Lung (tissue), 11 donors: ENCODE measurements at regions not wholly inside any gene's neighbourhood (a gene's known extent, or its start where the extent isn't known, plus 50 kb on each side); places are given as distances from the start of the nearest gene placed in this dataset.

Source experiments
- ATAC-seq: fragments of 200-7000 bp; cut with Tn5 transposase; one replicate; pipeline ENCODE4 v1.9.1; 2020; ENCODE audit warnings: moderate number of reproducible peaks; ENCODE audit not compliant: insufficient read depth, low FRiP score
- DNase-seq, 3 donors: peaks; one replicate each; pipeline ENCODE4 v3.0.0-alpha.2; 2013 to 2017
- H3K27ac ChIP-seq, 2 donors: one replicate each; pipeline ENCODE4 v1.5.1; 2013; ENCODE audit warnings: mild to moderate bottlenecking in 2 of 2, moderate library complexity in 2 of 2, control low read depth in 1 of 2, inconsistent platforms in 1 of 2, low read depth in 1 of 2, low read length in 1 of 2
- H3K27me3 ChIP-seq, 3 donors: one replicate each; pipeline ENCODE4 v1.5.1; 2013; ENCODE audit warnings: low read length in 2 of 3; ENCODE audit not compliant: control insufficient read depth in 3 of 3, insufficient read depth in 3 of 3
- H3K36me3 ChIP-seq, 4 donors: one replicate each; pipeline ENCODE4 v1.5.1; 2013; ENCODE audit warnings: low read length in 4 of 4, mild to moderate bottlenecking in 1 of 4, moderate library complexity in 1 of 4; ENCODE audit not compliant: control insufficient read depth in 4 of 4, insufficient read depth in 4 of 4
- H3K4me1 ChIP-seq, 5 donors: one replicate each; pipeline ENCODE4 v1.5.1; 2013; ENCODE audit warnings: low read length in 5 of 5, mild to moderate bottlenecking in 2 of 5, moderate library complexity in 1 of 5; ENCODE audit not compliant: control insufficient read depth in 5 of 5, insufficient read depth in 5 of 5
- H3K4me3 ChIP-seq: one replicate; pipeline ENCODE4 v1.5.1; 2013; ENCODE audit warnings: mild to moderate bottlenecking, control low read depth, moderate library complexity
- H3K9ac ChIP-seq, 2 donors: one replicate each; pipeline ENCODE4 v1.5.1; 2013; ENCODE audit warnings: low read length in 2 of 2, control low read depth in 1 of 2; ENCODE audit not compliant: insufficient read depth in 1 of 2
- H3K9me3 ChIP-seq, 4 donors: one replicate each; pipeline ENCODE4 v1.5.1; 2013; ENCODE audit warnings: low read length in 3 of 4, mild to moderate bottlenecking in 1 of 4, moderate library complexity in 1 of 4; ENCODE audit not compliant: control insufficient read depth in 4 of 4, insufficient read depth in 3 of 4
- WGBS, 2 donors: extraction: QIAGEN DNeasy Blood & Tissue Kit; methylation state at CpG; one replicate each; pipeline ENCODE4 v1.1.7; 2013; 5-methylcytosine and 5-hydroxymethylcytosine counted together
- TF ChIP-seq, protein P1 (sequence below): IDR thresholded peaks from 2 replicates; pipeline ENCODE4 v1.5.1; 2012; ENCODE audit warnings: mild to moderate bottlenecking; ENCODE audit errors: control extremely low read depth, extremely low read depth
- donor health status: control.
- donor health status: control.
- donor health status: Bipolar disorder and iron deficiency.
- donor health status: healthy.
- donor health status: DM: yes; HTN: yes; CAD: no.

DNA sequence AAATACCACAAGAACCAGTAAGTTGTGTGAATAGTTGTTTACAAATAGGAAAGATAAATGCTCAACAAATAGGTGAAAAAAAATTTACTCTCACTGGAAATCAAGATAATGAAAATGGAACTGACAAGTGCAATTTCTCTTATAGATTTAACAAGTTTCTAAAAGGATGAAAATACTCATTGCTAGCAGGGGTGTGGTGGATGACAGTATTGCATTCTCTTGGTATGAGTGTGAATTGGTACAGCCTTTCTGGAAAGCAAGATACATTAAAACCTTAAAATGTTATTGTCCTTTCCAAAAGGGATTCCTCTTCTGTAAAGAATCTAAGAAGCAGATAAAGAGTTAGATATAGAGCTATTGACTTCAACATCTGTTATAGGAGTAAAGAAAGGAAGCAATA, 240.0 kb upstream of the RPS6KA3 start:
- TF ChIP-seq, protein P1, sequence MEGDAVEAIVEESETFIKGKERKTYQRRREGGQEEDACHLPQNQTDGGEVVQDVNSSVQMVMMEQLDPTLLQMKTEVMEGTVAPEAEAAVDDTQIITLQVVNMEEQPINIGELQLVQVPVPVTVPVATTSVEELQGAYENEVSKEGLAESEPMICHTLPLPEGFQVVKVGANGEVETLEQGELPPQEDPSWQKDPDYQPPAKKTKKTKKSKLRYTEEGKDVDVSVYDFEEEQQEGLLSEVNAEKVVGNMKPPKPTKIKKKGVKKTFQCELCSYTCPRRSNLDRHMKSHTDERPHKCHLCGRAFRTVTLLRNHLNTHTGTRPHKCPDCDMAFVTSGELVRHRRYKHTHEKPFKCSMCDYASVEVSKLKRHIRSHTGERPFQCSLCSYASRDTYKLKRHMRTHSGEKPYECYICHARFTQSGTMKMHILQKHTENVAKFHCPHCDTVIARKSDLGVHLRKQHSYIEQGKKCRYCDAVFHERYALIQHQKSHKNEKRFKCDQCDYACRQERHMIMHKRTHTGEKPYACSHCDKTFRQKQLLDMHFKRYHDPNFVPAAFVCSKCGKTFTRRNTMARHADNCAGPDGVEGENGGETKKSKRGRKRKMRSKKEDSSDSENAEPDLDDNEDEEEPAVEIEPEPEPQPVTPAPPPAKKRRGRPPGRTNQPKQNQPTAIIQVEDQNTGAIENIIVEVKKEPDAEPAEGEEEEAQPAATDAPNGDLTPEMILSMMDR: no peak
- no peak for ATAC-seq

DNA sequence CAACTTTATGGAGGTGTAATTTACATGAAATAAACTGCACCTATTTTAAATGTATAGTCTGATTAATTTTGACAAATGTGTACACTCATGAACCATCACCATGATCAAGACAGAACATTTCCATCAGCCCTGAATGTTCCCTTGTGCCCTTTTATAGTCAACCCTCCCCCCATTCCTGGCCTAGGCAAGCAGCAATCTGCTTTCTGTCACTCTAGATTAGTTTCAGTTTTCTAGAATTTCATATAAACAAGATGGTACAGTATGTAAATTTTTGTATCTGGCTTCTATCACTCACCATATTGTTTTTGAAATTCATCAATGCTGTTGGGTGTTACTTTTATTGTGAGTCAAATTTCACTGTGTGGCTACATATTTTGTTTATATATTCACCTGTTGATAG, 234.2 kb upstream of the RPS6KA3 start:
- peaks cover 0 to 30% (median 18%) of the 10 kb centered on the region in 3 donors for H3K27me3 ChIP-seq
- DNase-seq (no peak), ATAC-seq (no peak)
- peaks cover 0 to 1% (median 0%) of the 10 kb centered on the region in 4 donors for H3K9me3 ChIP-seq
- no peak overlapping the region for H3K9ac ChIP-seq
- peaks cover 0 to 3% (median 0%) of the 10 kb centered on the region in 5 donors for H3K4me1 ChIP-seq
- H3K4me3 ChIP-seq: no peak overlapping the region
- H3K36me3 ChIP-seq: no peaks in the 10 kb centered on the region
- TF ChIP-seq, protein P1: no peak
- no peak overlapping the region for H3K27ac ChIP-seq

More for the DNA sequence above, 240.0 kb upstream of the RPS6KA3 start:
- H3K9me3 ChIP-seq: no peaks in the 10 kb centered on the region
- no peaks in the 10 kb centered on the region for H3K36me3 ChIP-seq
- H3K9ac ChIP-seq: no peak overlapping the region
- no peak overlapping the region for H3K27ac ChIP-seq
- H3K4me3 ChIP-seq: no peak overlapping the region
- no peak for DNase-seq
- H3K27me3 ChIP-seq: peaks cover 4 to 41% (median 39%) of the 10 kb centered on the region in 3 donors
- H3K4me1 ChIP-seq: no peaks in the 10 kb centered on the region

DNA sequence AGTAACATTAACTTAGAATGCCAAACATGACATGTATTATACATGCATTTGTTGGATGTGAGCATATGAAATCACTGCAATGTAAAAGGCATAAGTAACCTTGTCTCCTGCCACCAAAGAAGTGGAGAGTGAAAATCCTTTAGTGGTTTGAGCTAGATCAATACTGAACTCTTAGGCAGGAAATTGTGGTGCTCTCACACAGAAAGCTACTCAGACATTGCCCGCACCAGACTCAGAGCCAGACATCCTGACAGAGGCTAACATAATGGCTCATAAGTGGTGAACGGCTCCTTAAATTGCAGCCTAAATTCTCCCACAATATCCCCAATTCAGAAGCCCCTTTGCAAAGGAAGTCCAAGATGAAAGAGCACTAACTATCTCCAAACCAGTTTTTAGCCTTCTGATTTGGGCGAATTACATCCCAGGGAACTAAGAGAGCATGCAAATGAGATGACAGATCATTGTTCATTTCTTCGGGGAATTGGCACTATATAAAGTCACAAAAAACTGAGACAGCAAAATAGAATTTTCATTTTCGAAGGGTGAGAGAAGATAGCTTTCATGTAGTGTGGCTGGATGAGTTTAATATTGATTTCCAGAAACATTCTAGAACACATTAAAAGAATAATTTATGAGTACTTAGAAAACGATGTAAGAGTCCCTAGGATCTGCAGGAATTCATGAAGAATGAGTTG, 233.6 kb upstream of the RPS6KA3 start:
- ATAC-seq (no peak), DNase-seq (no peak)
- Histone ChIP-seq H3K9ac (no peak overlapping the region), H3K36me3 (no peaks in the 10 kb centered on the region), H3K9me3 (peaks cover 0 to 1% (median 0%) of the 10 kb centered on the region in 4 donors), H3K27me3 (peaks cover 0 to 33% (median 17%) of the 10 kb centered on the region in 3 donors), H3K27ac (no peak overlapping the region), H3K4me3 (no peak overlapping the region), H3K4me1 (peaks cover 0 to 3% (median 0%) of the 10 kb centered on the region in 5 donors)
- WGBS, 2 donors: 53 to 57% methylated on average over 6 of the region's 6 CpGs
- TF ChIP-seq, protein P1: no peak

- no peak for DNase-seq
- Histone ChIP-seq H3K9me3 (peaks cover 0 to 1% (median 0%) of the 10 kb centered on the region in 4 donors), H3K4me1 (peaks cover 0 to 3% (median 0%) of the 10 kb centered on the region in 5 donors), H3K27ac (no peak overlapping the region), H3K4me3 (no peak overlapping the region), H3K36me3 (no peaks in the 10 kb centered on the region), H3K27me3 (peaks cover 0 to 35% (median 13%) of the 10 kb centered on the region in 3 donors), H3K9ac (no peak overlapping the region)
- TF ChIP-seq, protein P1: no peak
- ATAC-seq: no peak
Measured at GRCh38 chrX:20499763-20500162, 233.1 kb upstream of the RPS6KA3 start.
